SKM-1 treated with dmso at 0.1 percent for 144 hours (cell line): ENCODE measurements at regions not wholly inside any gene's neighbourhood (a gene's known extent, or its start where the extent isn't known, plus 50 kb on each side); places are given as distances from the start of the nearest gene placed in this dataset.
A peak's percentile ranks its signal among the peaks of the same experiment; 100 is the strongest.
"Not testable (repeated sequence)": the region's sequence is repeated elsewhere in the genome, so short reads cannot be mapped to it uniquely, and the experiment has no call there.

ENCODE experiments used
- DNase-seq: peaks from one replicate; lab custom pipeline; 2025; ENCODE audit not compliant: unreplicated experiment; lab: John Stamatoyannopoulos, UW

DNA sequence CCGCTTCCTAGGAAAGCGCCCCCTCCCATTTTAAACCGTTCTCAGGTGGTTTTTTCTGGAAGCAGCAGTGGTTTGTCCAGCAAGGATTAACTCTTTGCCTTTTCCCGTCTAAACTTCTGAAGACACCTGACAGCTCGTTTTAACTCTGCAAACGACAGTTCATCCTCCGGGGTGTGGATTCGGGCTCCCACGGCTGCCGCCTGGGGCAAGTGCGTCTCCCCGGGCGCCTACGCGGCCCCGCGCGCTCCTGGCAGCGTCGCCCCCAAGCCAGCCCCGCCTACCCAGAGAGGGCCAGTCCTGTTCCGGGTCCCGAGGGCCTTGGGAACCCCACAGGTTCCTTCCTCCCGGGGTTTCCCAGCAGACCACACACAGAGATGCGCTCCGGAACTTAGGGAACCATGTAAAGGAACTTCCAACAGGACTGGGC lies 54.4 kb downstream of the PRR18 start:
- DNase-seq = no peak

- DNase-seq = no peak
Measured at GRCh38 chr6:166253281-166253681, 54.9 kb downstream of the PRR18 start.

- no peak for DNase-seq
Measured at GRCh38 chr6:166252601-166253000, 55.6 kb downstream of the PRR18 start.

GRCh38 chr6:166251655-166252054 lies 56.5 kb downstream of the PRR18 start:
- DNase-seq = no peak

- no peak for DNase-seq
Measured at GRCh38 chr6:166251211-166251610, 57.0 kb downstream of the PRR18 start.

- not testable (repeated sequence) for DNase-seq
Measured at GRCh38 chr6:166249061-166249785, 59.0 kb downstream of the PRR18 start.

DNA sequence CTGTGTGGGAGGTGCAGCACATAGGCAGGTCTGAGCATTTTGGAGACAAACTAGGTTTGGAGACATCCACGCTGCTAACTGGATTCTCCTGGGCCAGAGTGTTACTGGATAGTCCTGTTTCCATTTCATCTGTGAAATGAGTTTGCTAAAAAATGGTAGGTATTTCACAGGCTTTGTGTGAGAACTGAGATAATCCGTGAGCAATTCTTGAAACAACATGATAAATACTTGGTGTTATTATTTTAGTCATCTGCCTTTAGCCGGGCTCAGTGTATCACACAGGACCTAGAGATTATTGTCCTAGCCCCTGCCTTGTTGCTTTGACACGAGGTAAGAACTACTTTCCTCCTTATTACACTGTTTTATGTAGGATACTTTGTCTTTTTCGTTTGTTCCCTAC lies 63.0 kb downstream of the PRR18 start:
- DNase-seq = no peak

DNA sequence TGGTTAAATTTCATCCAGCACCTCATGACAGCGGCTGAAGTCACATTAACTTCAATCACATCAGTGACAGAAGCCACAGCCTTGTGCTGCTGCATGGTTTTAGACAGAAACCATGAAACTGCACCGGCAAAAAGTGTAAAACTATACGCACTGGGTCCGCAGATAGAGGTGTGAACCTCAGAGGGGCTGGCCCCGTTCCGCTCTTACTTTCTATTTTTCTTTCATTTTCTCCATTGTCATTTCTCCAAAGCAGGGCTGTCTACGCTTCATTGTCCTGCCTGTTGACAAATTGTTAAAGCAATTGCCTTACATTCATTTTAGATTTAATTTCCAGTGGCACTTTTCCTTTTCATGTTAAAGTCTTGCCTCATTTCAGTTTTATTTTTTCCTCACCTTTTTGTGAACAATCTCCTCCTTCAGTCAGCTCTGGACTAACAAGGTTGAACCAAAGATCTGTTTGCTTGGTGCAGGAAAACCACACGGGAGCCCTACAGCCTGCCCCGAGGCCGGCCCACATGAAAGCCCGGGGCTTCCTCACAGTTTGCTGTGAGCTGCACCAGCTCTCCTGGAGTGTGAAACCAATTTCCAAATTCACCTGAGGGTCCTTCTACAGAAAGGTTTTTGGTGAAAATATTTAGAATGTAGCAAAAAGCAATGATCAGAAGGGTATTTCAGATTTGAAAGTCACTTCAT lies 63.7 kb downstream of the PRR18 start:
- no peak for DNase-seq

GRCh38 chr6:166242888-166243287 lies 65.3 kb downstream of the PRR18 start:
- no peak for DNase-seq

GRCh38 chr6:166241974-166242373 lies 66.2 kb downstream of the PRR18 start:
- DNase-seq = no peak

DNA sequence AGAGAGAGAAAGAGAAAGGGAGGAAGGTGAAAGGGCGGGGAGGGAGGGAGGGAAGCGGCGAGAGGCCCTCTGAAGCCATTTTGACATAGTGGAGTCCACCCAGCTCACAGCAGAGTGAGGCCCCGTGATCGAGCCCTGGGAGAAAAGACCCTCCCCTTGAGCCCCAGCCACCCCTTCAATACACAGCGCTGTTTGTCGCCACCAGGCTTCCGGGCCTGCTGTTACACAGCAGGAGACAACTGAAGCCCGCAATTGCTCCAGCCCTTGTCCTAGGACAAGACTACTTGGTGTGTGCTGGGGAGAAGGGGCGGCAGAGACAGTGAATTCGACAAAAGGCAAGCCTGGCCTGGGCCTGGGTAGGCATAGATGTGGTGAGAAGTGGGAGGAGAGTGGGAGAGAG lies 67.3 kb downstream of the PRR18 start:
- no peak for DNase-seq

DNA sequence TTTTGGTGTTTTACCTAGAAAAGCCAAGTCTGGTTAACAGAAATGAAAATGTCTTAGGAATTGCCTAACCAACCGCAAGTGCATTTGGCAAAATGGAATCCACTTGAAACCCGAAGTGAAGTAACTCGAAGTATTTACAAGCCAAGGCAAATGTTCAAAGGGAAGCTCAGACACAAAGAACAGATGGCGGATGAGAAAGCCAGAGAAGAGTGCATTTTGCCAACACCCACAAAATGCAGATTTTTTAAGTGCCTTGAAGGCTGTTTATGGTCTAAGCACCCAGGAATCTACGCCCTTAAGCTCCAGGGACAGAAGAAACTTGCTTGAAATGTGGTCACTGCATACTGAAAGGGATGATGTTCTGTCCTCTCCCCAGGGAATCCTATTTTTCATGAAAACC lies 70.0 kb upstream of the TBXT start:
- no peak for DNase-seq

- DNase-seq = peak; percentile 47
Measured at GRCh38 chr6:166236596-166236995, 68.9 kb upstream of the TBXT start.

- DNase-seq = no peak
Measured at GRCh38 chr6:166235666-166236292, 68.1 kb upstream of the TBXT start.

DNA sequence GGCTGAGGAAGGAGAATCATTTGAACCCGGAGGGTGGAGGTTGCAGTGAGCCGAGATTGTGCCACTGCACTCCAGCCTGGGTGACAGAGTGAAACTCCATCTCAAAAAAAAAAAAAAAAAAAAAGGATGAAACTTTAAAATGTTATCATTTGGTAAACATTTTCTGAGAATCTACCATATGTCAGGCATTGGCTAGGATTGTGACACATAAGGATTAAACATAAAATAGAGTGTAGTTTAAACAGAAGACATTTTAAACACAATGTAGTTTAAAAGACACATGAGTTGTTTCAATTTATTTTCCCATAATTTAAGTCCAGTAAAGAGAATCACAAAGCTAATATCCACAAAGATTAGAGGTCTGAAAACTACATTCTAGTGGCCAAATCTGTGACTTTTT lies 63.5 kb upstream of the TBXT start:
- not testable (repeated sequence) for DNase-seq

DNA sequence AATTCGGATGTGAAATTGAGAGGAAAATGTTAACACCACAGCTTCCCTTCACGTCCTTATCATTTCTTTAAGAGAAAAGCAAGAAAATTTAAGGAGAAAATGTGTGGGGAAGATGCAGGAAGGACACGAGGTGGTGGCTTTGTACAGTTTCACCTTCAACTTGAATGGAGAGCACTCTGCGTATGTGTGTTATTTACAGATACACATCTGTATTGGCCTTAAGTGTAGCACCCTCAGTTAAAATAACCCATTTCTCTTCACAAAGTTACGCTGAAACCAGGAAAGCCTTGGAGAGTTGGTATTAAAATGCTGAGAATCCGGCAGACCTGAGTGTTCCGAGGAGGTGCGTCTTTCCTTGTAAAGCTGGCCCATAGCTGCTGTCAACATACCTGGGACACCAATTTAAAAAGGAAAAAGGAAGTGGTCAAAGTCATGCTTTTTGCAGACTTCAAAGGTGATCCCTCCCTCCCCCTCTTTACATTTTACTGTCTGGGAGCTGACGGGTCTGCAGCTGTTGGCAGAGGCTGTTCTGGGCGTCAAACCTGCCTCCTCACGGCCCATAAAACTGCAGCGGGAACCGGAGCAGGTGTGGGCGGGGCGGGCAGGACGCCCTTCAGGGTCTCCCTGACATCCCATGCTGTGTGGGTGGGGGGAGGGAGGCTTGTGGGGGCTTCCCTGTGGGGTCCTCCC lies 61.3 kb upstream of the TBXT start:
- DNase-seq = no peak

- no peak for DNase-seq
Measured at GRCh38 chr6:166228425-166228824, 60.8 kb upstream of the TBXT start.

GRCh38 chr6:166223079-166223478 lies 55.4 kb upstream of the TBXT start:
- no peak for DNase-seq

- no peak for DNase-seq
Measured at GRCh38 chr6:166222631-166223030, 55.0 kb upstream of the TBXT start.

DNA sequence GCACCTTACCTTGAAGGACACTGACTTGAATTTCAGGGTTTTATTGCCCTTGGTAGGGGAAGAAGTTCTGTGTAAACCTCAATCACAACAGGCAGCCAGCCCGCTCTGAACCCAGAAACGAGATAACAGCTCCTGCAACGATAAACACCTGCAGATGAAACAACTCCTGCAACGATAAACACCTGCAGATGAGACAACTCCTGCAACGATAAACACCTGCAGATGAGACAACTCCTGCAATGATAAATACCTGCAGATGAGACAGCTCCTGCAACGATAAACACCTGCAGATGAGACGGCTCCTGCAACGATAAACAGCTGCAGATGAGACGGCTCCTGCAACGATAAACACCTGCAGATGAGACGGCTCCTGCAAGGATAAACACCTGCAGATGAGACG lies 54.0 kb upstream of the TBXT start:
- DNase-seq = no peak

DNA sequence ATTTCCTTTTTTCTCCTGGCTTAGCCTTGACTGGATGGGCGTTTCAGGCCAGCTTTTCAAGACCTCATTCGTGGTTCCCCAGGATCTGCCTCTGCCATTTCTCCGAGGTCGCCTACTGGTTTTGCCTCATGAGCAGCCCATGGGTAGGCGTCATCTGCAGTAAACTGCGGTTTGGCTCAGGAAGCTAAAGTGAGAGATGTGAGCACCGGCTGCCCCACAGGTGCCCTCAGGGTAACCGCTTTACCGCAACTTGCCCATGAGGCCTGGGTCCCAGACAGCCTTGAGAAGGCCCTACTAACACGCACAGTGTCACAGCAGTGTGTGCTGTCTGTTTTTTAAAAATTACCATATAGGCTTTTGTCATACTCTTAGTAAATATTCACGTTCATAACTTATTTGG lies 53.4 kb upstream of the TBXT start:
- DNase-seq = no peak
